ENCODE measurements at regions not wholly inside any gene's neighbourhood (a gene's known extent, or its start where the extent isn't known, plus 50 kb on each side); places are given as distances from the start of the nearest gene placed in this dataset.

GRCh38 chr13:40346592-40346991, 319.8 kb downstream of the FOXO1 start:
- DNase-seq (ENCODE audit: low read depth): no peak
- TF ChIP-seq CTCF (IDR thresholded peaks at IDR 0.05; ENCODE audit: insufficient read depth, low read depth, low read length): no peak
- Histone ChIP-seq H3K4me3 (ENCODE audit: low read depth, low read length) (no peak overlapping the region), H3K36me3 (ENCODE audit: control insufficient read depth, insufficient read depth, low read length) (no peaks in the 10 kb centered on the region), H3K27me3 (ENCODE audit: control insufficient read depth, insufficient read depth, low read length) (no peaks in the 10 kb centered on the region)
- CTCF ChIA-PET: no interaction called here
- POLR2A ChIA-PET: no interaction called here

- H3K36me3 ChIP-seq (ENCODE audit: control insufficient read depth, insufficient read depth, low read length): no peaks in the 10 kb centered on the region
- H3K27me3 ChIP-seq (ENCODE audit: control insufficient read depth, insufficient read depth, low read length): no peaks in the 10 kb centered on the region
- H3K4me3 ChIP-seq (ENCODE audit: low read depth, low read length): no peak overlapping the region
- CTCF ChIA-PET: no interaction called here
- POLR2A ChIA-PET: no interaction called here
- no peak for DNase-seq (ENCODE audit: low read depth)
- no peak for TF ChIP-seq CTCF (IDR thresholded peaks at IDR 0.05; ENCODE audit: insufficient read depth, low read depth, low read length)
Measured at GRCh38 chr13:40348096-40348679, 318.3 kb downstream of the FOXO1 start.

GRCh38 chr13:40350283-40350992, 316.0 kb downstream of the FOXO1 start:
- no peak for TF ChIP-seq CTCF (IDR thresholded peaks at IDR 0.05; ENCODE audit: insufficient read depth, low read depth, low read length)
- Histone ChIP-seq H3K36me3 (ENCODE audit: control insufficient read depth, insufficient read depth, low read length) (no peaks in the 10 kb centered on the region), H3K27me3 (ENCODE audit: control insufficient read depth, insufficient read depth, low read length) (no peaks in the 10 kb centered on the region), H3K4me3 (ENCODE audit: low read depth, low read length) (no peak overlapping the region)
- ChIA-PET POLR2A (no interaction called here), CTCF (interaction anchor here (0.8 kb wide), 1 partner anchor 968 kb away, joined by 3 read pairs; no protein-coding TSS in a partner anchor)
- DNase-seq (ENCODE audit: low read depth): no peak

GRCh38 chr13:40351537-40352379, 314.7 kb downstream of the FOXO1 start:
- H3K4me3 ChIP-seq (ENCODE audit: low read depth, low read length): no peak overlapping the region
- TF ChIP-seq CTCF (IDR thresholded peaks at IDR 0.05; ENCODE audit: insufficient read depth, low read depth, low read length): no peak
- DNase-seq (ENCODE audit: low read depth): no peak
- ChIA-PET POLR2A (interaction anchor here (0.5 kb wide), 1 partner anchor 333 kb away, joined by 9 read pairs; no protein-coding TSS in a partner anchor), CTCF (interaction anchor here (1.7 kb wide), 1 partner anchor 7 kb away, joined by 6 read pairs; no protein-coding TSS in a partner anchor)
- no peaks in the 10 kb centered on the region for H3K36me3 ChIP-seq (ENCODE audit: control insufficient read depth, insufficient read depth, low read length)
- no peaks in the 10 kb centered on the region for H3K27me3 ChIP-seq (ENCODE audit: control insufficient read depth, insufficient read depth, low read length)

GRCh38 chr13:40352380-40352778, 314.1 kb downstream of the FOXO1 start:
- POLR2A ChIA-PET: no interaction called here
- no peak for DNase-seq (ENCODE audit: low read depth)
- CTCF ChIA-PET: interaction anchor here (1.7 kb wide), 1 partner anchor 8 kb away, joined by 6 read pairs; no protein-coding TSS in a partner anchor

More at GRCh38 chr13:40352380-40352778, 314.1 kb downstream of the FOXO1 start:
- no peak for TF ChIP-seq CTCF (IDR thresholded peaks at IDR 0.05; ENCODE audit: insufficient read depth, low read depth, low read length)
- H3K27me3 ChIP-seq (ENCODE audit: control insufficient read depth, insufficient read depth, low read length): no peaks in the 10 kb centered on the region
- no peak overlapping the region for H3K4me3 ChIP-seq (ENCODE audit: low read depth, low read length)
- H3K36me3 ChIP-seq (ENCODE audit: control insufficient read depth, insufficient read depth, low read length): no peaks in the 10 kb centered on the region
